ENCODE measurements at regions not wholly inside any gene's neighbourhood (a gene's known extent, or its start where the extent isn't known, plus 50 kb on each side); places are given as distances from the start of the nearest gene placed in this dataset.

- TF ChIP-seq CTCF (IDR thresholded peaks at IDR 0.05) (no peak), EP300 (IDR thresholded peaks at IDR 0.05) (no peak)
Observed at GRCh38 chr11:79686703-79687419, 246.0 kb upstream of the TENM4 start.
